ENCODE measurements at regions not wholly inside any gene's neighbourhood (a gene's known extent, or its start where the extent isn't known, plus 50 kb on each side); places are given as distances from the start of the nearest gene placed in this dataset.

DNA sequence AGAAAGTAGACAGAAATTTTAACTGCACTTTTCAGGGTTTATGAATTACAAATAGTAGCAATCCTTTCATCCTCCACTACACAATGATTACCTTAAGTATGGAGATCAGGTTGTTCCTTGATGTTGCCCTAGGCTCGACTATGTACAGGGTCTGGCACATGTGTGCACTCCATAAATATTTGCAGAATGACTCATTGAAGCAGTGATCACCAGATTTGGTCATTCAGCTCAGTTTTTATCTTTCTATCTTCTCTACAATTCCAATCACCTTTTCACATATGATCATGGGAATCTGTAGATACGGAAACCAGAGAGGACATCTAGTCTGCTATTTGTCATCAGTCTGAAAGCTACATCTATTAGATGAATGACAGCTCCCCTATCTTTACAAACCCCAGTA is 171.7 kb upstream of the HCCS start:
- TF ChIP-seq, protein P1, sequence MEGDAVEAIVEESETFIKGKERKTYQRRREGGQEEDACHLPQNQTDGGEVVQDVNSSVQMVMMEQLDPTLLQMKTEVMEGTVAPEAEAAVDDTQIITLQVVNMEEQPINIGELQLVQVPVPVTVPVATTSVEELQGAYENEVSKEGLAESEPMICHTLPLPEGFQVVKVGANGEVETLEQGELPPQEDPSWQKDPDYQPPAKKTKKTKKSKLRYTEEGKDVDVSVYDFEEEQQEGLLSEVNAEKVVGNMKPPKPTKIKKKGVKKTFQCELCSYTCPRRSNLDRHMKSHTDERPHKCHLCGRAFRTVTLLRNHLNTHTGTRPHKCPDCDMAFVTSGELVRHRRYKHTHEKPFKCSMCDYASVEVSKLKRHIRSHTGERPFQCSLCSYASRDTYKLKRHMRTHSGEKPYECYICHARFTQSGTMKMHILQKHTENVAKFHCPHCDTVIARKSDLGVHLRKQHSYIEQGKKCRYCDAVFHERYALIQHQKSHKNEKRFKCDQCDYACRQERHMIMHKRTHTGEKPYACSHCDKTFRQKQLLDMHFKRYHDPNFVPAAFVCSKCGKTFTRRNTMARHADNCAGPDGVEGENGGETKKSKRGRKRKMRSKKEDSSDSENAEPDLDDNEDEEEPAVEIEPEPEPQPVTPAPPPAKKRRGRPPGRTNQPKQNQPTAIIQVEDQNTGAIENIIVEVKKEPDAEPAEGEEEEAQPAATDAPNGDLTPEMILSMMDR (IDR thresholded peaks at IDR 0.05; ENCODE audit: low read length), result no peak
- no peak for TF ChIP-seq EZH2 (IDR thresholded peaks at IDR 0.05; ENCODE audit: borderline replicate concordance, low read length)
